ENCODE measurements at regions not wholly inside any gene's neighbourhood (a gene's known extent, or its start where the extent isn't known, plus 50 kb on each side); places are given as distances from the start of the nearest gene placed in this dataset.

DNA sequence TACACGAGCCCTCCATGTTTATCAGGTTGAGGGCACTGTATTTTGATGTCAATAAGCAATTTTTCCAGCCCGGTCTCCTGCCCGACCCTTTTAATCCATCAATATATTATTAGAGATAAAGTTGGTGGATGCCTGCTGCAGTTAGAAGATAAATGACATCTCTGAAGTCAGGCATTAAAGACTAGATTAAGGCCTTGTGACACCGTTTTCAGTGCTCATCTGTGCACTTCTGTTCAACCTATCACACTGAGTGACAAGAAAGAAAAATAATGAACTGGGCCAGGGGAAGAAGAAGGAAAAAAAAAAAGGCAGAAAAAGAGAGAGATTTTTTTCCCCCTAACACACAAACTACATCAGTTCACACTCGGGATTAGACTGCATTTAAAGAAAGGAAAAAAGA, 371.8 kb downstream of the IL20RB start:
- no TSS peak for BruUV-seq (replicated peaks)
- peaks cover 10% of the 10 kb centered on the region for H3K9me3 Mint-ChIP-seq (ENCODE audit: unreplicated experiment)
- TF ChIP-seq, protein P1, sequence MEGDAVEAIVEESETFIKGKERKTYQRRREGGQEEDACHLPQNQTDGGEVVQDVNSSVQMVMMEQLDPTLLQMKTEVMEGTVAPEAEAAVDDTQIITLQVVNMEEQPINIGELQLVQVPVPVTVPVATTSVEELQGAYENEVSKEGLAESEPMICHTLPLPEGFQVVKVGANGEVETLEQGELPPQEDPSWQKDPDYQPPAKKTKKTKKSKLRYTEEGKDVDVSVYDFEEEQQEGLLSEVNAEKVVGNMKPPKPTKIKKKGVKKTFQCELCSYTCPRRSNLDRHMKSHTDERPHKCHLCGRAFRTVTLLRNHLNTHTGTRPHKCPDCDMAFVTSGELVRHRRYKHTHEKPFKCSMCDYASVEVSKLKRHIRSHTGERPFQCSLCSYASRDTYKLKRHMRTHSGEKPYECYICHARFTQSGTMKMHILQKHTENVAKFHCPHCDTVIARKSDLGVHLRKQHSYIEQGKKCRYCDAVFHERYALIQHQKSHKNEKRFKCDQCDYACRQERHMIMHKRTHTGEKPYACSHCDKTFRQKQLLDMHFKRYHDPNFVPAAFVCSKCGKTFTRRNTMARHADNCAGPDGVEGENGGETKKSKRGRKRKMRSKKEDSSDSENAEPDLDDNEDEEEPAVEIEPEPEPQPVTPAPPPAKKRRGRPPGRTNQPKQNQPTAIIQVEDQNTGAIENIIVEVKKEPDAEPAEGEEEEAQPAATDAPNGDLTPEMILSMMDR (IDR thresholded peaks at IDR 0.05; ENCODE audit: insufficient read depth in 1 of 2, low read depth in 1 of 2, low read length in 1 of 2, severe bottlenecking in 1 of 2, unreplicated experiment in 1 of 2), result no peak
- no peaks in the 10 kb centered on the region for H3K27me3 ChIP-seq (replicated peaks; ENCODE audit: control insufficient read depth, insufficient read depth, low read length)
- no peak for DNase-seq
- no peak overlapping the region for H3K4me3 Mint-ChIP-seq (ENCODE audit: unreplicated experiment)
- peaks cover 30% of the 10 kb centered on the region for H3K27me3 Mint-ChIP-seq (ENCODE audit: insufficient read depth, unreplicated experiment)
- H3K36me3 ChIP-seq (ENCODE audit: control insufficient read depth, insufficient read depth, low read length), result no peaks in the 10 kb centered on the region
- ChIA-PET POLR2A (no interaction called here), CTCF (no interaction called here)
- H3K9me3 ChIP-seq, result no peaks in the 10 kb centered on the region
- intact Hi-C loops (cut with micrococcal nuclease; ENCODE audit: unreplicated experiment), result no loop called here
- no peak overlapping the region for H3K4me3 ChIP-seq (ENCODE audit: low read depth, low read length)
- no peak overlapping the region for H3K27ac Mint-ChIP-seq (ENCODE audit: unreplicated experiment)
- H3K4me1 Mint-ChIP-seq (ENCODE audit: low read depth, unreplicated experiment), result no peaks in the 10 kb centered on the region
- H3K4me1 ChIP-seq, result no peaks in the 10 kb centered on the region
- no peaks in the 10 kb centered on the region for H3K36me3 Mint-ChIP-seq (ENCODE audit: insufficient read depth, unreplicated experiment)

DNA sequence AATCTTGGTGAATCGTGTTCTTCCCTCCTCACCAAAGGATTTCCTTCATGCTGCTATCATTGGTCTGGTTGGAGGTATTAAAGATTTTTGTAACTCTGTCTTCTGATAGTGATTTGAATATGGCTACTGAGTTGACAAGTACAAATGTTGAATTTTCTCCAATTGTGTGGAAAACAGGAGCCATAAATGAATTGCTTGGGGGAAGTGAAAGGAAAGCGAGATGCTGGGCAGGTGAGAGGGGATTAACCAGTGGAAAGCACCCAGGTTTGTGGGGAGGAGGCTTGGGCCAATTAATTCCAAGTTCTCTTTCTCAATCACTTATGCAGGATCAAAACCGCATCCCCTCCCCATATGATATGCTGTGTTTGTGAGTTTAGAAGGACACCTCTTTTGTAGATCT, 372.5 kb downstream of the IL20RB start:
- Mint-ChIP-seq H3K4me3 (ENCODE audit: unreplicated experiment) (no peak overlapping the region), H3K9me3 (ENCODE audit: unreplicated experiment) (peaks cover 12% of the 10 kb centered on the region), H3K36me3 (ENCODE audit: insufficient read depth, unreplicated experiment) (no peaks in the 10 kb centered on the region), H3K4me1 (ENCODE audit: low read depth, unreplicated experiment) (no peaks in the 10 kb centered on the region), H3K27me3 (ENCODE audit: insufficient read depth, unreplicated experiment) (peaks cover 24% of the 10 kb centered on the region), H3K27ac (ENCODE audit: unreplicated experiment) (no peak overlapping the region)
- Histone ChIP-seq H3K4me1 (no peaks in the 10 kb centered on the region), H3K27me3 (replicated peaks; ENCODE audit: control insufficient read depth, insufficient read depth, low read length) (no peaks in the 10 kb centered on the region), H3K9me3 (no peaks in the 10 kb centered on the region), H3K4me3 (ENCODE audit: low read depth, low read length) (no peak overlapping the region), H3K36me3 (ENCODE audit: control insufficient read depth, insufficient read depth, low read length) (no peaks in the 10 kb centered on the region)
- TF ChIP-seq, protein P1 (IDR thresholded peaks at IDR 0.05; ENCODE audit: insufficient read depth in 1 of 2, low read depth in 1 of 2, low read length in 1 of 2, severe bottlenecking in 1 of 2, unreplicated experiment in 1 of 2), result no peak
- no peak for DNase-seq
- CTCF ChIA-PET, result no interaction called here
- BruUV-seq (replicated peaks), result no TSS peak
- POLR2A ChIA-PET, result no interaction called here
- intact Hi-C loops (cut with micrococcal nuclease; ENCODE audit: unreplicated experiment), result no loop called here

DNA sequence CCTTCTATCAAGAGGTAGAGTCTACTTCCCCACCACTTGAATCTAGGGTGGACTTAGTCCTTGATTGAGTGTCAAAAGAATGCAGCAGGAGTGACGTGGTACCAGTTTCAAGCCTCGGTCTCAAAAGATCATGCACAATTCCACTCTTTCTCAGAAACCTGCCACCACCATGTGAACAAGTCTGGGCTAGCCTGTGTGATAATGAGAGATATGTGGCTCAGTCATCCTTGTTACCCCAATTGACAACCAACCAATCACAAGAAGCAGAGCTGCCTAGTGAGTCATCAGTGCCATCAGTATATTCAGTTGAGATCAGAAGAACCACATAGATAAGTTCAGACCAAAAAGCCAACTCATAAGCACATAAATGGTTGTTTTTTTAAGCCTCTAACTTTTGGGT, 374.5 kb downstream of the IL20RB start:
- Mint-ChIP-seq H3K4me1 (ENCODE audit: low read depth, unreplicated experiment) (no peaks in the 10 kb centered on the region), H3K36me3 (ENCODE audit: insufficient read depth, unreplicated experiment) (no peaks in the 10 kb centered on the region), H3K4me3 (ENCODE audit: unreplicated experiment) (no peak overlapping the region), H3K9me3 (ENCODE audit: unreplicated experiment) (peaks cover 24% of the 10 kb centered on the region), H3K27me3 (ENCODE audit: insufficient read depth, unreplicated experiment) (peaks cover 23% of the 10 kb centered on the region), H3K27ac (ENCODE audit: unreplicated experiment) (no peak overlapping the region)
- Histone ChIP-seq H3K4me1 (no peaks in the 10 kb centered on the region), H3K27me3 (replicated peaks; ENCODE audit: control insufficient read depth, insufficient read depth, low read length) (no peaks in the 10 kb centered on the region), H3K36me3 (ENCODE audit: control insufficient read depth, insufficient read depth, low read length) (no peaks in the 10 kb centered on the region), H3K4me3 (ENCODE audit: low read depth, low read length) (no peak overlapping the region), H3K9me3 (no peaks in the 10 kb centered on the region)
- ChIA-PET POLR2A (no interaction called here), CTCF (no interaction called here)
- intact Hi-C loops (cut with micrococcal nuclease; ENCODE audit: unreplicated experiment), result no loop called here
- DNase-seq, result no peak
- no TSS peak for BruUV-seq (replicated peaks)
- TF ChIP-seq, protein P1 (IDR thresholded peaks at IDR 0.05; ENCODE audit: insufficient read depth in 1 of 2, low read depth in 1 of 2, low read length in 1 of 2, severe bottlenecking in 1 of 2, unreplicated experiment in 1 of 2), result no peak

Data from Caco-2 (cell line).